HTR-8/SVneo (cell line): ENCODE measurements at regions not wholly inside any gene's neighbourhood (a gene's known extent, or its start where the extent isn't known, plus 50 kb on each side); places are given as distances from the start of the nearest gene placed in this dataset.

ENCODE experiments used
- DNase-seq: peaks from one replicate; pipeline ENCODE4 v3.0.0; 2011; ENCODE audit warnings: low spot score, mixed read lengths; ENCODE audit not compliant: insufficient read length
- FAIRE-seq: peaks from 2 replicates; lab custom pipeline; 2011; peaks lifted over from hg19 to GRCh38; lab: Jason Lieb, UNC

- DNase-seq, result no peak
- no peak for FAIRE-seq
Measured at GRCh38 chr4:119765469-119765868, 136.9 kb upstream of the PDE5A start.

- no peak for DNase-seq
- no peak for FAIRE-seq
Measured at GRCh38 chr4:119763386-119763785, 134.8 kb upstream of the PDE5A start.

- DNase-seq (no peak), FAIRE-seq (no peak)
Measured at GRCh38 chr4:119755599-119755998, 127.0 kb upstream of the PDE5A start.

- FAIRE-seq (no peak), DNase-seq (no peak)
Measured at GRCh38 chr4:119752936-119753335, 124.3 kb upstream of the PDE5A start.

- FAIRE-seq, result no peak
- DNase-seq, result no peak
Measured at GRCh38 chr4:119750771-119751170, 122.2 kb upstream of the PDE5A start.

- no peak for DNase-seq
- FAIRE-seq, result no peak
Measured at GRCh38 chr4:119750048-119750447, 121.4 kb upstream of the PDE5A start.

GRCh38 chr4:119748853-119749252 is 120.2 kb upstream of the PDE5A start:
- DNase-seq, result no peak
- FAIRE-seq, result no peak

- FAIRE-seq (no peak), DNase-seq (no peak)
Measured at GRCh38 chr4:119746951-119747350, 118.3 kb upstream of the PDE5A start.

- FAIRE-seq (no peak), DNase-seq (no peak)
Measured at GRCh38 chr4:119745351-119745750, 116.7 kb upstream of the PDE5A start.

GRCh38 chr4:119744580-119744979 is 116.0 kb upstream of the PDE5A start:
- FAIRE-seq (no peak), DNase-seq (no peak)

- no peak for FAIRE-seq
- DNase-seq, result no peak
Measured at GRCh38 chr4:119743644-119744043, 115.0 kb upstream of the PDE5A start.

GRCh38 chr4:119739796-119740195 is 111.2 kb upstream of the PDE5A start:
- DNase-seq (no peak), FAIRE-seq (no peak)

- DNase-seq, result no peak
- FAIRE-seq, result no peak
Measured at GRCh38 chr4:119738901-119739300, 110.3 kb upstream of the PDE5A start.

GRCh38 chr4:119736559-119736958 is 108.0 kb upstream of the PDE5A start:
- DNase-seq, result no peak
- no peak for FAIRE-seq

- DNase-seq, result peak; percentile 38
- FAIRE-seq, result no peak
Measured at GRCh38 chr4:119735165-119735651, 106.6 kb upstream of the PDE5A start.

- DNase-seq, result no peak
- peak; percentile 64 for FAIRE-seq
Measured at GRCh38 chr4:119733431-119733830, 104.8 kb upstream of the PDE5A start.

GRCh38 chr4:119731778-119732177 is 103.2 kb upstream of the PDE5A start:
- no peak for DNase-seq
- FAIRE-seq, result no peak

- no peak for DNase-seq
- FAIRE-seq, result no peak
Measured at GRCh38 chr4:119731146-119731742, 102.6 kb upstream of the PDE5A start.

GRCh38 chr4:119730671-119730950 is 102.0 kb upstream of the PDE5A start:
- DNase-seq (no peak), FAIRE-seq (no peak)

- DNase-seq (peak; percentile 36), FAIRE-seq (peak; percentile 69)
Measured at GRCh38 chr4:119729835-119730670, 101.4 kb upstream of the PDE5A start.

- peak; percentile 33 for FAIRE-seq
- no peak for DNase-seq
Measured at GRCh38 chr4:119728692-119729593, 100.3 kb upstream of the PDE5A start.
